HEK293T (cell line): ENCODE measurements at regions not wholly inside any gene's neighbourhood (a gene's known extent, or its start where the extent isn't known, plus 50 kb on each side); places are given as distances from the start of the nearest gene placed in this dataset.

ENCODE experiments used
- CTCF ChIA-PET: fragments of 350-600 bp; formaldehyde crosslinking; extraction: SDS; loops from one replicate; lab custom pipeline; 2021; ENCODE audit warnings: antibody characterized with exemption, inconsistent platforms; lab: Yijun Ruan, JAX
- POLR2A ChIA-PET: fragments of 350-600 bp; formaldehyde crosslinking; extraction: SDS; loops from one replicate; lab custom pipeline; 2020; ENCODE audit warnings: antibody characterized with exemption, inconsistent platforms; lab: Yijun Ruan, JAX
- DNase-seq: peaks from one replicate; pipeline ENCODE4 v3.0.0; 2012; ENCODE audit warnings: mixed read lengths; ENCODE audit errors: extremely low spot score
- ARNT ChIP-seq: fragments of 450-650 bp; IDR thresholded peaks from 2 replicates; pipeline ENCODE4 v1.6.1; 2017; ENCODE audit warnings: mild to moderate bottlenecking
- BHLHE40 ChIP-seq: fragments of 450-650 bp; IDR thresholded peaks from 2 replicates; pipeline ENCODE4 v1.6.1; 2016; ENCODE audit warnings: mild to moderate bottlenecking, moderate library complexity, borderline replicate concordance
- CTBP1 ChIP-seq: fragments of 450-650 bp; IDR thresholded peaks from 2 replicates; pipeline ENCODE4 v1.6.1; 2016; ENCODE audit warnings: borderline replicate concordance
- ELF4 ChIP-seq: fragments of 450-650 bp; IDR thresholded peaks from 2 replicates; pipeline ENCODE4 v1.6.1; 2017; ENCODE audit warnings: antibody characterized with exemption
- FOXA1 ChIP-seq: fragments of 450-650 bp; IDR thresholded peaks from 2 replicates; pipeline ENCODE4 v1.6.1; 2016; ENCODE audit warnings: mild to moderate bottlenecking
- FOXK2 ChIP-seq: fragments of 450-650 bp; IDR thresholded peaks from 2 replicates; pipeline ENCODE4 v1.6.1; 2016; ENCODE audit warnings: mild to moderate bottlenecking
- FOXM1 ChIP-seq: fragments of 450-650 bp; IDR thresholded peaks from 2 replicates; pipeline ENCODE4 v1.6.1; 2017; ENCODE audit warnings: mild to moderate bottlenecking, borderline replicate concordance
- HDGF ChIP-seq: fragments of 450-650 bp; IDR thresholded peaks from 2 replicates; pipeline ENCODE4 v1.6.1; 2017; ENCODE audit warnings: antibody characterized with exemption, borderline replicate concordance
- L3MBTL2 ChIP-seq: fragments of 450-650 bp; conservative IDR thresholded peaks from 2 replicates; pipeline ENCODE4 v1.6.1; 2016; ENCODE audit warnings: mild to moderate bottlenecking
- LEF1 ChIP-seq: fragments of 450-650 bp; IDR thresholded peaks from 2 replicates; pipeline ENCODE4 v1.6.1; 2017; ENCODE audit warnings: mild to moderate bottlenecking, borderline replicate concordance
- NFRKB ChIP-seq: fragments of 450-650 bp; IDR thresholded peaks from 2 replicates; pipeline ENCODE4 v1.6.1; 2016; ENCODE audit warnings: mild to moderate bottlenecking, moderate library complexity
- PKNOX1 ChIP-seq: fragments of 450-650 bp; IDR thresholded peaks from 2 replicates; pipeline ENCODE4 v1.6.1; 2016
- SP1 ChIP-seq: fragments of 450-650 bp; IDR thresholded peaks from 2 replicates; pipeline ENCODE4 v1.6.1; 2017
- SUZ12 ChIP-seq: fragments of 450-650 bp; IDR thresholded peaks from 2 replicates; pipeline ENCODE4 v1.6.1; 2016; ENCODE audit warnings: mild to moderate bottlenecking
- TARDBP ChIP-seq: fragments of 450-650 bp; IDR thresholded peaks from 2 replicates; pipeline ENCODE4 v1.6.1; 2016
- ZNF384 ChIP-seq: fragments of 450-650 bp; IDR thresholded peaks from 2 replicates; pipeline ENCODE4 v1.6.1; 2016

- no peak for TF ChIP-seq FOXA1
- no peak for TF ChIP-seq BHLHE40
- TF ChIP-seq SP1 = no peak
- no peak for TF ChIP-seq FOXK2
- TF ChIP-seq FOXM1 = no peak
- TF ChIP-seq HDGF = no peak
- TF ChIP-seq ARNT = no peak
- TF ChIP-seq TARDBP = no peak
- DNase-seq = no peak
- ChIA-PET CTCF (no interaction called here), POLR2A (no interaction called here)
Observed at GRCh38 chr3:24033818-24034217, 88.7 kb downstream of the NR1D2 start.

GRCh38 chr3:24034464-24034863 lies 89.4 kb downstream of the NR1D2 start:
- no peak for TF ChIP-seq L3MBTL2
- no peak for TF ChIP-seq BHLHE40
- no peak for TF ChIP-seq ELF4
- TF ChIP-seq FOXM1 = no peak
- no peak for TF ChIP-seq NFRKB
- TF ChIP-seq ARNT = no peak
- TF ChIP-seq FOXA1 = no peak
- no peak for TF ChIP-seq FOXK2
- TF ChIP-seq PKNOX1 = no peak
- ChIA-PET CTCF (no interaction called here), POLR2A (no interaction called here)
- no peak for DNase-seq

- no peak for DNase-seq
- POLR2A ChIA-PET = no interaction called here
- TF ChIP-seq SUZ12 (no peak), FOXM1 (no peak), TARDBP (no peak), NFRKB (no peak), LEF1 (no peak), FOXA1 (no peak), CTBP1 (no peak), L3MBTL2 (no peak), BHLHE40 (no peak), ELF4 (no peak), HDGF (no peak), ARNT (no peak)
- CTCF ChIA-PET = no interaction called here
Observed at GRCh38 chr3:24037971-24038370, 92.9 kb downstream of the NR1D2 start.

DNA sequence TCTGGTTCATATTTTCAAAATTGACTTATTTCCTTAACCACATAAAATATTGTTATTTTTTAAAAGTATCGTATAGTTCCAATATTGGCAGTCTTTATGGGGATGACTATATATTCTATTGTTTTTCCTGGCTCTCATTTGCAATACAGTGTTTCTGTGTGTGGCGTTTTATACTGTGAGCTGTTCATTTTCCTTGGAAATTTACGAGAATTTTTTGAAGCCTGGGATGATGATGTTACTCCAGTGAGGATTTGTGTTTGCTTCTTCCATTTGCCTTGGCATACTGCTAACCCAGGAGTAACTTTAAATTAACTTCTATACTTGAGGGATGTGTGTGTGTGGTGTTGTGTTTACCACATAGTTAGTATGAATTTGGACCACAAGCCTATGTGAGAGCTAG lies 95.2 kb downstream of the NR1D2 start:
- TF ChIP-seq ARNT = no peak
- no peak for TF ChIP-seq ELF4
- TF ChIP-seq LEF1 = no peak
- TF ChIP-seq NFRKB = no peak
- no peak for TF ChIP-seq HDGF
- no peak for TF ChIP-seq BHLHE40
- TF ChIP-seq L3MBTL2 = no peak
- TF ChIP-seq CTBP1 = no peak
- TF ChIP-seq FOXK2 = no peak
- no peak for TF ChIP-seq ZNF384
- TF ChIP-seq FOXA1 = no peak
- no peak for TF ChIP-seq TARDBP
- TF ChIP-seq SUZ12 = no peak
- TF ChIP-seq PKNOX1 = no peak
- no peak for DNase-seq
- ChIA-PET POLR2A (no interaction called here), CTCF (no interaction called here)

DNA sequence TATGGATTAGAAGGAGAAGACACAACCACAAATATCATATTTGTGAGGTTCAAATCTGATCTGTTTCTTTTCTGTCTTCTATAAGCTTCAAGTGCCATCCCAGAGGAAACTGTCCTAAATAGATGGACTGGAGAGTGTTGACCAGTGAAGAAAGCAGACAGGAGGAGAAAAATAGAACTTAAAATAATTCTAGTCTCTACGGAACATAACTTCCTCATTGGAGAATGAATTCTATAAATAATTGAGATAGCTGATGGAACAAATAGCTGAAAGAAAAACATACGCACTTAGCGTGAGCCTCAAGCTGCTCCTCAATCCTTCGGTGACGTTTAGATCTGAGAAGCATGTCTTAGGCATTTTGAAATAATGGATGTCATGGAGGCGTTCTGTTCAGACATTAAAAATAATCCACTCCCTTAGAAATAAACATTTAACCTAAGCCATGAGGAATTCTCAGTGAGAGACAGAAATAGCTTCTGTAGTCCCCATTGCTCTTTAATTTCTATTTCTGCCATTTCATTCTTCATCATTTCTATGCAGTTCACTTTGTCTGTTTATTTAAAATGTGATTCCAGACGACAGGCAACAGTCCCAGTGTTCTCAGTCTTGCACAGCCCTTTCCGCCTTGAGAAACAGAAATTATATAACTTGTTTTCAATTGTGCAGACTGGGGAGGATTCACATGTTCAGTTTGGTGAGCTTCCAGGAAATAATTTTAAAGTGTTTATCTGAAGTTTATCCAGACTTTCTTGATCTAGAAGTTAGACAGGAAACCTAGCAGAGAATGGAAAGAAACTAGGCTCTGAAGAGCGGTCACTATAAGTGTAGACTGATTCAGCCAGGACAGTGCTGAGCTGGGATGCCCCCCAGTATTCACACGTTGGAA lies 97.3 kb downstream of the NR1D2 start:
- DNase-seq = no peak
- TF ChIP-seq FOXM1 (no peak), ZNF384 (no peak), CTBP1 (no peak), PKNOX1 (no peak), SP1 (no peak), L3MBTL2 (no peak), FOXA1 (no peak), LEF1 (no peak), ARNT (no peak), HDGF (no peak), ELF4 (no peak), BHLHE40 (no peak), FOXK2 (no peak), NFRKB (no peak), TARDBP (no peak), SUZ12 (no peak)
- CTCF ChIA-PET = interaction anchor here (0.6 kb wide), 1 partner anchor 41 kb away, joined by 3 read pairs; no protein-coding TSS in a partner anchor
- POLR2A ChIA-PET = interaction anchor here (0.7 kb wide), 1 partner anchor 126 kb away, joined by 3 read pairs; the partner anchor contains the start of genes NKIRAS1 and RPL15

DNA sequence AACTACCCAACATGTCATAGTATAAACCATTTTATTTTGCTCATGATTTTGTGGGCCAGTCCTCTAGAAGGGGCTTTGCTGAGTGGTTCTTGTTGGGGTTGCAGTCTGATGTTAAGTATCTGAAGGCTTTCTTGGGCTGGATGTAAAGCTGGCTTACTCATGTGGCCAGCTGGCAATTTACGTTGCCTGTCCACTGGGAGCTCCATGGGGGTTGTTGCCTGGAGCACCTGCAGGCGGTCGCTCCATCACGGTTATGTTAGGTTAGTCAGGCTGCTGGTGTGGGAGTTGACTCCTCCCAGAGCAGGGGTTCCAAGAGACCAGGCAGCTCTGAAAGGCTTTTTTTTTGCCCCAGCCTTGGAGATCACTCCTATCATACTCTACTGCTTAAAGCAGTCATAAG lies 98.1 kb downstream of the NR1D2 start:
- POLR2A ChIA-PET = no interaction called here
- CTCF ChIA-PET = interaction anchor here (0.6 kb wide), 1 partner anchor 42 kb away, joined by 3 read pairs; no protein-coding TSS in a partner anchor
- TF ChIP-seq NFRKB = no peak
- TF ChIP-seq FOXA1 = no peak
- TF ChIP-seq ELF4 = no peak
- no peak for TF ChIP-seq TARDBP
- no peak for TF ChIP-seq LEF1
- no peak for TF ChIP-seq SP1
- no peak for TF ChIP-seq L3MBTL2
- no peak for TF ChIP-seq PKNOX1
- TF ChIP-seq CTBP1 = no peak
- TF ChIP-seq SUZ12 = no peak
- TF ChIP-seq FOXM1 = no peak
- no peak for TF ChIP-seq ARNT
- TF ChIP-seq ZNF384 = no peak
- no peak for TF ChIP-seq BHLHE40
- TF ChIP-seq FOXK2 = no peak
- TF ChIP-seq HDGF = no peak
- DNase-seq = no peak
